Testis (tissue), 2 donors: ENCODE measurements at regions not wholly inside any gene's neighbourhood (a gene's known extent, or its start where the extent isn't known, plus 50 kb on each side); places are given as distances from the start of the nearest gene placed in this dataset.

Source experiments
- CTCF ChIP-seq, 3 experiments: fragments of 450-650 bp in 2 of 3; fragments of 200-600 bp in 1 of 3; sonication (generic) in 1 of 3; IDR thresholded peaks; one replicate each; pipeline ENCODE4 v1.5.1; 2016 to 2019; ENCODE audit warnings: antibody characterized with exemption in 3 of 3, mild to moderate bottlenecking in 2 of 3, moderate library complexity in 1 of 3
- POLR2A ChIP-seq: fragments of 450-650 bp; IDR thresholded peaks from one replicate; pipeline ENCODE4 v1.6.1; 2017; ENCODE audit warnings: antibody characterized with exemption, mild to moderate bottlenecking, moderate library complexity

GRCh38 chr1:74857676-74858075 is 124.7 kb downstream of the TYW3 start:
- TF ChIP-seq CTCF (IDR thresholded peaks at IDR 0.05): no peak
- TF ChIP-seq POLR2A: no peak
